ENCODE measurements at regions not wholly inside any gene's neighbourhood (a gene's known extent, or its start where the extent isn't known, plus 50 kb on each side); places are given as distances from the start of the nearest gene placed in this dataset.

DNA sequence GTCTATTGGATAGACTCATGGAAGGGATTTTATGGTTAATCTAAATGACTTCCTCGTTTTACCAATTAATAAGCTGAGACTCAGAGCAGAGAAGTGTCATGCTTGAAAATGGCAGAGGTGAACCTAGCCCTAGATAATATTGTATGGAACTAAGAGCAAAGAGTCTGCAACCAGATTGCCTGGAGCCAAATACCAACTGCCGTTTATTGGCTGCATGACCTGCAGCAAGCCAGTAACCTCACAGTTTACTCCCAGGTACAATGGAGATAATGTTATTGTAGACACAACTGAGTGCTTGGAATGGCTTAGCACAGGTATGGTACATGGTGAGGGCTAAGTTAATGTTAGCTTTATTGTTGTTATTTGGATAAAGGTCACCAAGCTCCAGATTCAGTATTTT is 84.6 kb upstream of the FAT3 start:
- TF ChIP-seq USF1 (IDR thresholded peaks at IDR 0.05): no peak
- TF ChIP-seq FOXM1 (IDR thresholded peaks at IDR 0.05; ENCODE audit: borderline replicate concordance, low read depth): no peak
- no peak for TF ChIP-seq YY1 (IDR thresholded peaks at IDR 0.05; ENCODE audit: low read depth)
- TF ChIP-seq REST (IDR thresholded peaks at IDR 0.05; ENCODE audit: low read depth): no peak
- no peak for TF ChIP-seq TAF1 (IDR thresholded peaks at IDR 0.05; ENCODE audit: low read depth)
- no peak for TF ChIP-seq EGR1 (IDR thresholded peaks at IDR 0.05)
- TF ChIP-seq TEAD4 (IDR thresholded peaks at IDR 0.05): no peak
- no peak for TF ChIP-seq CREB1 (IDR thresholded peaks at IDR 0.05; ENCODE audit: low read depth)
- no peak for TF ChIP-seq TCF12 (IDR thresholded peaks at IDR 0.05; ENCODE audit: low read depth)
- no peak for TF ChIP-seq ZBTB7A (IDR thresholded peaks at IDR 0.05; ENCODE audit: low read depth)
- TF ChIP-seq CEBPB (IDR thresholded peaks at IDR 0.05): no peak
- no peak for TF ChIP-seq NFIC (IDR thresholded peaks at IDR 0.05)
- no peak for TF ChIP-seq MAX (IDR thresholded peaks at IDR 0.05)
- TF ChIP-seq RAD21 (IDR thresholded peaks at IDR 0.05; ENCODE audit: low read depth): no peak
- TF ChIP-seq EP300 (IDR thresholded peaks at IDR 0.05; ENCODE audit: borderline replicate concordance): no peak

DNA sequence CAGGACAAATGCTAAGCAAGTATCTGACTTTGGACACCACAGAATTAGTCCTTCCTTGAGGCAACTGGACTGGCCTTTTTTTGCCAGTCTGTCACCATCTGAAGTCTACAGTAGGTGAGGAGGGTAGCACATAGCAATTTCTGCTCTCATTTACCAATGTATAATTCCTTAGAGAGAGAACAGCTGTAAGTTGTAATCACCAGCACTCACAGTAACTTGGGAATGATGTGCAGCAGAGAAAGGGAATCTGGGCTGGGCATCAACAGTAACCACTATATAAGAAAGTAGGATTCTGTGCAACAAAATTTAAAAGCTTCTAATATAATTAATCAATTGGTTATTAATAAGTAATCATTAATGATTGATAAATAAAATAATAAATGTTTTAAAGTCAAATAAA is 86.3 kb upstream of the FAT3 start:
- TF ChIP-seq REST (IDR thresholded peaks at IDR 0.05; ENCODE audit: low read depth) (no peak), EP300 (IDR thresholded peaks at IDR 0.05; ENCODE audit: borderline replicate concordance) (no peak), TAF1 (IDR thresholded peaks at IDR 0.05; ENCODE audit: low read depth) (no peak), MAX (IDR thresholded peaks at IDR 0.05) (no peak), EGR1 (IDR thresholded peaks at IDR 0.05) (no peak), YY1 (IDR thresholded peaks at IDR 0.05; ENCODE audit: low read depth) (no peak), ZBTB7A (IDR thresholded peaks at IDR 0.05; ENCODE audit: low read depth) (no peak), NFIC (IDR thresholded peaks at IDR 0.05) (no peak), CREB1 (IDR thresholded peaks at IDR 0.05; ENCODE audit: low read depth) (no peak), TEAD4 (IDR thresholded peaks at IDR 0.05) (no peak), RAD21 (IDR thresholded peaks at IDR 0.05; ENCODE audit: low read depth) (no peak), CEBPB (IDR thresholded peaks at IDR 0.05) (no peak), USF1 (IDR thresholded peaks at IDR 0.05) (no peak), FOXM1 (IDR thresholded peaks at IDR 0.05; ENCODE audit: borderline replicate concordance, low read depth) (no peak), TCF12 (IDR thresholded peaks at IDR 0.05; ENCODE audit: low read depth) (no peak)

GRCh38 chr11:92137747-92138146 is 86.9 kb upstream of the FAT3 start:
- TF ChIP-seq YY1 (IDR thresholded peaks at IDR 0.05; ENCODE audit: low read depth): no peak
- TF ChIP-seq NFIC (IDR thresholded peaks at IDR 0.05): no peak
- TF ChIP-seq RAD21 (IDR thresholded peaks at IDR 0.05; ENCODE audit: low read depth): no peak
- no peak for TF ChIP-seq TEAD4 (IDR thresholded peaks at IDR 0.05)
- no peak for TF ChIP-seq USF1 (IDR thresholded peaks at IDR 0.05)
- no peak for TF ChIP-seq ZBTB7A (IDR thresholded peaks at IDR 0.05; ENCODE audit: low read depth)
- TF ChIP-seq CREB1 (IDR thresholded peaks at IDR 0.05; ENCODE audit: low read depth): no peak
- no peak for TF ChIP-seq EGR1 (IDR thresholded peaks at IDR 0.05)
- no peak for TF ChIP-seq EP300 (IDR thresholded peaks at IDR 0.05; ENCODE audit: borderline replicate concordance)
- no peak for TF ChIP-seq TAF1 (IDR thresholded peaks at IDR 0.05; ENCODE audit: low read depth)
- TF ChIP-seq MAX (IDR thresholded peaks at IDR 0.05): no peak

GRCh38 chr11:92136797-92137196 is 87.8 kb upstream of the FAT3 start:
- TF ChIP-seq REST (IDR thresholded peaks at IDR 0.05; ENCODE audit: low read depth) (no peak), FOXM1 (IDR thresholded peaks at IDR 0.05; ENCODE audit: borderline replicate concordance, low read depth) (no peak), TCF12 (IDR thresholded peaks at IDR 0.05; ENCODE audit: low read depth) (no peak), YY1 (IDR thresholded peaks at IDR 0.05; ENCODE audit: low read depth) (no peak), ZBTB7A (IDR thresholded peaks at IDR 0.05; ENCODE audit: low read depth) (no peak), RAD21 (IDR thresholded peaks at IDR 0.05; ENCODE audit: low read depth) (no peak), TEAD4 (IDR thresholded peaks at IDR 0.05) (no peak), EP300 (IDR thresholded peaks at IDR 0.05; ENCODE audit: borderline replicate concordance) (no peak), USF1 (IDR thresholded peaks at IDR 0.05) (no peak), MAX (IDR thresholded peaks at IDR 0.05) (no peak), CREB1 (IDR thresholded peaks at IDR 0.05; ENCODE audit: low read depth) (no peak), NFIC (IDR thresholded peaks at IDR 0.05) (no peak), CEBPB (IDR thresholded peaks at IDR 0.05) (no peak), TAF1 (IDR thresholded peaks at IDR 0.05; ENCODE audit: low read depth) (no peak)

All from Ishikawa (cell line).